NCI-H2196 (cell line): ENCODE measurements at regions not wholly inside any gene's neighbourhood (a gene's known extent, or its start where the extent isn't known, plus 50 kb on each side); places are given as distances from the start of the nearest gene placed in this dataset.

Experiments used
- DNase-seq: peaks from one replicate; lab custom pipeline; 2025; ENCODE audit not compliant: unreplicated experiment; lab: John Stamatoyannopoulos, UW

DNA sequence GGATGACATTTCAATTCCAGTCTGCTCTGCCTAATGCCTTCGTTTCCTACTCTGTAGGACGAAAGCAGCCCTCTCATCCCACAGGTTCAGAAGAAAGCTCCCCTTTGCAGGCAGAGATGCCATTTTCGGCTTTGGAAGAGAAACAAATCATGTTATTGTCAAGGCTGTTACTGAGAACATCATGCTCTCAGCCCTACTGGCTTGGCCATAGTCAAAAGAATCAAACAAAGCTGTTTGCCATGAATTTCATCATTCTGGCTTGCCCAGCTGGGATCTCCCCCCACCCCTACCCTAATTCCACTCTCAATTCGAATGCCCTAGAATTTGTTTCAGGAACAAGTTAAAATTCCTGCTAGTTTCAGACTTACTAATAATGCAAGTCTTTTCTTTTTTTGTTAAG lies 162.3 kb upstream of the SERP2 start:
- DNase-seq, result no peak

DNA sequence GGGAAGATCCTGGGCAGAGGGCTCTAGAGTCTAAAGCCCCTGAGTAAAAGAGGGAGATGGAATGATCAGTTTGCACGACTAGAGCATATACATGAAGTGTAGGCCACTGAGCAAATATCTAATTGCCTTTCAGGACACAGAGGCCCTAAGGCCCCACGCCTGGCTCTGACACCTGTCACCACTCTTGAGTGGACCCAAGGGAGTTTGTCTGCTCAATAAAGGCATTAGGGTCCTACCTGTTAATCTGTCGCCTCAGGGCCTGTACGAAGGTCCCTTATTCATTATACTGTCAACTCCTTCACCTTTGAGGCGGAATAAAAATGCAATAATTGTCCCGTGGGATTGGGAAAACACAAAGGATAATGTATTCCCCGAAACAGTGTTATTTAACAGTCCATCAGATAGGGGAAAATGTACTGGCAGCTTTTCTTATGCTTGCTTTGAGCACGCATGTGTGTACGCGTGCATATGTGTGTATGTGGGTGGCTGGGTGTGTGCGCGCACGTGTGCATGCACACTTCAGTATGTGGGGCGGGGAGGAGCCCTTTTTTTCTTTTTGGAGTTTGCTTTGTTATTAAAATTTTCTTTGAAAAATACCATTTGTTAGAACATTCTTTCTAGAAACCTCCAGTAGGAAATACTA lies 161.8 kb upstream of the SERP2 start:
- no peak for DNase-seq

DNA sequence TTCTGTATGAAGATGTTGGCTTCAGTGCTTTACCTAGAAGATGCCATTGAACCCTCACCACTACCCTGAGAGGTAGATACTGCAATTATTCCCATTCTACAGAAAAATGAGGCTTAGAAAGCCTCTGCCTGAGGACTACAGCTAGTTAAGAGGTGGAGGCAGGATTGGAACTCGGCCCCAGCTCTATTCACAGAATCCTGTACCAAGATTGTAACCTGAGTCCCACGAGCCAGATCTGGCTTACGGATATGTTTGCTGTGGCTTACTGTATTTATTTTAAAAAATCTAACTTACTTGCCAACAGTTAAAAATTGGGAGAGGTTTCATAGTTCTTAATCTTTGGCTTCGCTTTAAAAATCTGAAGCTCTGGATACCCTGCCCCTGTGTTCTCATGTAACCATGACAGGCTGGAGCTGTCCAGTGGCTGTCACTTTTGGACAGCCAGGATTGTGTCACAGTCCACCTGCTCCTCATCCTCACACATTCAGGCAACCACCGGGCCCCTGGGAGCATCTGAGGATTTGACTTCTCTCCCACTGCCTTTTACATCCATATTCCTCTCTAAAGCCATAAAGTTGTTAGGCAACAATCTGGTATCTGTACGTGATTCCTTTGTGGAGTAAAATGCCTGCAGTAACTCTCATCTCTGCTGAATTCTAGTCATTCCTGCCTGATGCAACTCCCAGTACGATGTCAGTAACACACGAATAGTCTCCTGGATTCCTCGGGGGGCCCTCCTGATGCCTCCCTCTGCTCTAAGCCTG lies 160.8 kb upstream of the SERP2 start:
- no peak for DNase-seq

DNA sequence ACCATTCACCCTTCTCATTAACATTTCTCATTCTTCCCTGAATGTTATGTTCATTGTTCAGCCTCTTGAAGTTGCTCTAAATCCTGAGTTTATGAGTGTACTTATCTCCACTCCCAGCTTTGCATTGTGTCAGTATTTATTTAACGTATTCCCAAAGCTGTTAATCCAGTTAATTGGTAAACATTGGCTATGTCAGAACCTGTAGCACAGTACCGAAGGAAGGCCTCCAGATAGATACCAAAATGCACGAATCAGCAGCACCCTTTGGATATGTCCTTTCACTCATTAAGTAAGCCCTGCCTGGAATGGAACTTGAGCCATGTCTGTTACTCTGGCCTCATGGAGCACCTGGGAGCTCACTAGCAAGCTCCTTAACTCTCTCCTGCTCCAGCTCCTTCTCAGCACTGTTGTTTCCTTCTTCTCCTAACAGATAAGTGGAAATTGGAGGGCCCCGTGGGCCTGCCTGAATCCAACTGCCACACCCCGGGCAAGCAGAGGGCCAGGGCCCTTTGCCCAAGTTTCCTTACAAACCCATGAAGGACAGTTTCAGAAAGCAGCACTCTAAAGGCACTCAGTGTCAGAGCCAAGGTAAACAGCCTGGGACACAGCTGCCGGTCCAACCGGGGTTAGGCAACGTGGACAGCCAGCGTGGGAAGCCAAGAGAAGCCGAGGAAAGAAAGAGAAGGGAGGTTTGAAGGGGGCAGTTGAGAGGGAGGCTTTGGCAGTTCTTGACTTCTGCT lies 155.0 kb upstream of the SERP2 start:
- DNase-seq, result peak; percentile 52

DNA sequence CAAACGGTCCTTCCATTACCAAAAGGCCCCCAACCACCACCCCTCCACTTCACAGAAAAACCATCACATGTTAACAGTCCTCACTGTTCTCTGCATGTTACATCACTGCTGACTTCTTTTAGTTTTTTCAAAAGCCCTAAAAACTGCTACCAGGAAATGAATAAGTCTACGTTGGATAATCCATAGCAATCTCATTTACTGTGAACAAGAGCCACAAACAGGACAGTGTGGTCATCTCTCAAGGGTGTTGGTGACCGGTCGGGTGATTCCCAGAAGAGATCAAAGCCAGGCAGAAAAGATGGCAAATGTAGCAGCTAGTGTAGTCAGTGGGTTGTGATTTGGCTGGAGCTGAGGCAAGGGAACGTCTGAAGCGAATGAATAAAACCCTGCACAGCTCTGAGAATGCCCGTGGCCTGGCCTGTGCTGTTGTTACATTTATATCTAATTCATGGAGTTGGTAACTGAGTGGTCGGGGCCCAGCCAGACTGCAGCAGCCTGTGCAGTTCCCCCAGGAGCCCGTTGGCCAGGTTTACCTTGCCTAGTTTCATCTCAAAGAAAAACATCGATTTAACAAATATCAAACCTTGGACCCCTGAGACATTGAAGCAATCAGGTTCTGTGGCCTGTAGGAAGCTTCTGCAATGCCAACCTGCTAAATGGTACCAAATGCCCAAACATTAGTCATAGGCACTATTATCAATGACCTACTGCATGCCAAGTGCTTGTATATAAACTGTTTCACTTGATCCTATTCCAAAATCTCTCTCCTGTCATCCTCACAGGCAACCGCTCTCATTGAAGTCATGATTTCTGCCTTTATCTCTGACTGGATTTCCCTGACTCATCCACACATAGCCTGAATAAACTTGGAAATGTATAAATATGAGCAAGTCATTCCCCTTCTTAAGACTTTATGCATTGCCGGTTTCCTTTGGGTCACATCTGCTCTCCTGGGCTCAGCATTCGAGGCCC lies 153.8 kb upstream of the SERP2 start:
- no peak for DNase-seq

DNA sequence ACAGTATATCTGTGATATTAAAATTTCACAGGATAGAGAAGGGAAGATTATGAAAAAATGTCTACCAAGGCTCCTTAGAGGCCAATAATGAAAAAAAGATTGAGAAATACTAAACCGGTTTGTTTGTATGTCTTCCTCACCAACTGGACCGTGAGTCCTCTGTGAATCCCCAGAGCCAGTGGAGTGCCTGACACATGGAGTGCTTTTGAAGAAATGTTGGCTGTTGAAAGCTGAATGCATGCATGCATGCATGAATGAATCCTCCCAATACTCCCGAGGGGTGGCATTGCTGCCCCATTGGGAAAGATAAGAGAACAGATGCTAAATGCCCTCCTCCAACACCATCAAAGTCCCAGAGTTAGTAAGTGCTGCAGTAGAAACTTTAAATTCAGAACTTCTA lies 152.7 kb upstream of the SERP2 start:
- DNase-seq, result no peak

DNA sequence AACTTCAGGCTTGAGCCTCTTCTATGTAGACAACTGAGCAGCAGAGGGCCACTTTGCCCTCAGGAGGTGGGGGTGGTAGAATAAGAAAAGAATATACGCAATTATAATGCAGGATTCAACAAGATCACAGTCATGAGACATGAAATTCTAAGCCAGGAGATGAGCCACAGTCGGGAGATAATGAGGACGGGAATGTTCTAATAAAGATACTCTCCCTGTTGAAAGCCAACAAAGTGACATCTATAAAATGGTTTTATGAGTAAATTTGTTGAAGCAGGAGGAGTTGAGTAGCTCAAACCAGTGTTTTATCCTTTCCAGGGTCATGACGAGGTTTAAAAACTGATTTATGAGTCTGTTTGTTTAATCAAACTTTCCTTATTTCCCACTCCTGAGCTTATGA lies 152.0 kb upstream of the SERP2 start:
- DNase-seq, result no peak

DNA sequence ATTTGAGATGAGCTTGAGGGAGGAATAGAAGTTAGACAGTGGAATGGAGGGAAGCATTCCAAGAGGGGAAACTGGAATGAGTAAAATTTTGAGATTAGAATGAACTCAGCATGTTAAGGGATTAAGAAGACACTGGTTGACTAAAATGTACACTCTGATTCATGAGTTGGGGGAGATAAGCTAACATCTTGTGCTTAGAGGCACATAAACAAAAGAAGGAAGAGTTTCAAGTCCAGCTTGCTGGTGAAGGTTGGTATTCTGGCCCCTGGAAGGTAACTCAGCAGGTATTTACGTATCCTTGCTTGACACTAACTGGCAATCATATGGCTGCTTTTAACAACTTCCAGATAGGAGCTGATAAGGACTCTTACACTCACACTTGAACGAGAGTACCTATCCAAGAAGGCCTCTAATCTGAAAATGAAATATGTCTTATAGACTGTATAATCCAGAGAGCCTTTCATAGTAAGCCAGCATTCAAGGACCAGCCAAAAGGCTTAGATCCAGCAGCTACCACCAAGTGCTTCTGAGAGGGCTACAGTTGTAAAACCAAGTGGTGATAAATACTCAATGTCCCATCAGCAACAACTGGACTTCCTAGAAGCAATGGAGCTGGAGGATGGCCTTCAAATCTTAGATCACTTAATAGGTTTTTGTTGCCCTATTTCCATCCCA lies 149.7 kb upstream of the SERP2 start:
- no peak for DNase-seq

DNA sequence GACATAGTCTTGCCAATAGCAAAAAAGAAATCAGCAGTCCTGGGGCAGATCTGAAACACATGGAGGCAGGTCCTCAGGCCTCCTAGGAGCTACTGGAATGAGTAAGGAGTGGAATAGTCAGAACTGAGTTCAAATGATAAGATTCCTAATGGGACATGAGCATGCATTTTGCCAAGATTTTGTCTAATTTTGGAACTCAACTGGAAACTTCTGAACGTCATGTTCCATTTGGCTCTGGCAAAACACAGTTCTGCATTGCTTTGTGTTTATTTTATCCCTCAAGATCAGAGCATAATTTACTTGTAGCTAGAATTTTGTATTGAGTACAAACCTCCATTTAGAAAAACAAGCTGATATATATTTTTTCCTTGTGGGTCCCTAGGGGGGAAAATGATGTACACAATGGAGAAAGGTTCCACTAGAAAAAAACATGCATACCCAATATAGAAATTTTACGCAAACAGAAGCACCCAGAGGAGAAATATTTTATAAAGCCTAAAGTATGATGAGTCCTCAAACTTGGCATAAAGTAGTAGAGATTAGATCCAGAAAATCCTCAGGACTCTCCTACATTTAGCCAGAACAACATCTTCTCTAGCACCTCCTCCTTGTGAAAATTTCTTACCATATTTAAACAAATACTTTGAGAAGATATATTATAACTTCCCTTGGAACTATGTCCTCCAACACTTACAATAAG lies 149.0 kb upstream of the SERP2 start:
- DNase-seq, result no peak

DNA sequence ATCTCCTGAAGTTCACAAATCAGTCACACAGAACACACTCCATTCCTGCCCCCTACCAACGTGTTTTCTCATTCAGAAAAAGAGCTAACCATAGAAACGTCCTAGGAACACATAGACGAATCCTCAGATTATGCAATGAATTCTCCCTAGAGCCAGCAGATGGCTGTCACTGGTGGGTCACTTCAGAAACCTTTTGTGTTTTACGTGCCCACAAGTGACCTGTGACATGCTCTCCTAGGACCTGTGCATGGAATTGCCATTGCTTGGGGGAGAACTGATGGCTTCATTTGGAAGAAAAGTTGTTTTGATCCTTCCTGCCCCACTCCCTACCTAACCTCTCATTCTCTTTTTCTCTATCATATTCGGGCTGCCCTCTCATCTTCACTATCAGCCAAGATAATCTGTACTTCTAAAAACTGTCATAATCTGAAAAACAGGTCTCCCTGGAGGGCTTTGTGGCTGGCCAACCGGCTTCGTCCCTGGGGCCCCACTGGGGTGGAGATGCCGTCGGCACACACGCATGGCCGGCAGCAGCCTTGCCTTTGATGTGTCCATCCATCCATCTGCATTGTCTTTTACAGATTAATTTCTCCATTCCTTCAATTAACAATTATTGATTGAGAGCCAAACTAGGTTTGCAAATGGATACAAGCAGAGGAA lies 144.1 kb upstream of the SERP2 start:
- no peak for DNase-seq

DNA sequence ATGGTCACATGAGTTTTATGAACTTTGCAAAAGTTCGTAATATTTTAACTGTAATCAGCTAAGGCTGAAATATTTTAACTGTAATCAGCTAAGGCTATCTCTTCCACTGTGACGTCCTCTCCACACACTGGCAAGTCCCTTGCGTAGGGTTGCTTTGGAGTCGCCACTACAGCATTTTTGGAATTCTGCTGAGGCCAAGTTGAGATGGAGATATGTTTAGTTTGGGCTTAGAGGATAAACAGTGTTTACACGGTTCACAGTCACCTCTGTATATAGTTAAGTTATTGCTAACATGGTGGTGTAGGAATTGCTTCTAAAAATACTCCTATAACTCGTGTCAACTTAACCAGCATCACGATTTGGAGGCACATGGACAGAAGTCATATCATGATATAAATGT lies 143.6 kb upstream of the SERP2 start:
- DNase-seq, result no peak

DNA sequence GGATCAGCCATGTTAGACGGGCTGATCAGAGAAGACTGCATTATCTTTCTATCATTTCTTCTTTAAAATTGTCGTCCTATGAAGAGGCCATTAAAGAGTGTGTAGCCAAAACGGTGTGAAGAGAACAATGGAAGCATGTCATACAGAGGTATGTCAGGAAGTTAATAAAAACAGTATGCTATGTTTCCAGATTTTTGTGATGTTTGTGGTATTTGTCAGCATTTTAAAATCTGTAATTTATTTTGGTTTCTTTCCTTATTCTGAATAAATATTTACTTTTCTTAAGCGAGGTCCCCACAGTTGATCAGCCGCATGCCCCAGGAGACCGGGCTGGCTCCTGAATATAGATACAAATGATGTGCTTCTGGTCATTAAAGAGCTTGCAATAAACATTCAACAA lies 142.9 kb upstream of the SERP2 start:
- no peak for DNase-seq

DNA sequence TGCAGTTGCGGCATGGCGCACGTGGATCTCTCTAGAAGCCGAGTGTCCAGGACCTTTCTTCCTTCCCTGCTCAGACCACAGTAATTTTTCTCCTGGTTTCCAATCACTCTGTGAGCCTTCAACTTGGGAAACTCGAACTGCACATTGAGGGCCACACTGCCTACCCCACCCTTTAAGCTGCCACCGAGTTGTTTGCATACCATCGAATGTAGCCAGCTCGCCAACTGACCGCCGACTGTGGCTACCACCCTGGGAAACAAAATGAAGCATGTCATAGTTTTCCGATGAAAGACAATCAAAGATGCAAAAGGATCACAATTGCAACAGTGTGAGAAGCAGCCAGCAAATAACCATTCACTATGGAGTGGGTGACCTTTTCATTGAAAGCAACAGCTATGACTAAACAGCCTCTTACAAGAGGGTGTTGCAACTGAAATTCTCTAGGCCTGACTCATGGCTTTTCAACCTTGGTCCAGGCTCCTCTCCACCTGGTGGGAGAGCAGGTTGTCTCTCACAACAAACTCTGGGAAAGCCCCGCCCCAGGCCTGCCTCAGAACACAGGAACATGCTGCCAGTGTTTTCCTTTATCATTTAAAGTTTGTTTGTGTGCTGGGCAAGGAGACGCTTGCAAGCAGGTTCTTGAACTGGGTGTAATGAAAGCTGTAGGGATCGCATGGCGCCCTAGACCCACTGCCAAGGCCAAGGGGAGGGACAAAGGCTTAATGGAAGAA lies 141.7 kb upstream of the SERP2 start:
- peak; percentile 35 for DNase-seq

DNA sequence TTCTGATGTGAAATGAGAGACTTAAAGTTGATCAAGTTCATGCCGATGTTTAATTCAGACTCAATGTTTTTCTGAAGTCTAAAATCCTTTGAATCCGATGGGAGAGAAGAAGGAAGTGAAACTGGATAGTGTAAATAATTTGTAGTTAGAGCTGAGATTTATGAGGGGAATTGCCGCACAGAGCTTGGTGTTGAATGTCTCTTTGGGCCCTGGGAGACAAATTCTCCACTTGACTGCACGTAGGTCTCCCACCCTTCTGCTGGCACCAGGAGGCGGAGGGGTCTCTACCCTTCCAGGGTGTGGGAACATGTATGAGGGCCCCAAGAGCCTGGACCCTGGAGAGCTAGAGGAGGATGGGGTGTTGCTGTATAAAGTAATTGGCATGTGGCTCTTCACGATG lies 140.8 kb upstream of the SERP2 start:
- DNase-seq, result no peak

DNA sequence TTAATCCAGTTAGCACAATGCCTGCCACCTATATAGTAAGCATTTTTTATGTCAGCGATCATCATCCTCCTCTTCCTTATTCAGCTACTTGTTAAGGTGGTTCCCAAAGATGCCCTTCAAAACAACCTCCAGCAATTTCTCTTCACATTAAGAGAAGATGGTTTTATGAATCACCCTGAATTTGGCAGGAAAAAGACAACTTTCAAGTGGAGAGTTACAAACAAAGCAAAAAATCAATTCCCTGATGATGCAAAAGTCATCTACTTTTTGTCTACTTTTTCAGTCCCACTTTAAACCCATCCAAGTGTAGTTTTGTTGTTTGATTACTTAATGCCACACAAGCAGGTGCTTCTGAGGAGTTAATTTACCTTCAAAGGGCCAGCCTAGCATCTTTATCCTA lies 139.1 kb upstream of the SERP2 start:
- DNase-seq, result no peak

DNA sequence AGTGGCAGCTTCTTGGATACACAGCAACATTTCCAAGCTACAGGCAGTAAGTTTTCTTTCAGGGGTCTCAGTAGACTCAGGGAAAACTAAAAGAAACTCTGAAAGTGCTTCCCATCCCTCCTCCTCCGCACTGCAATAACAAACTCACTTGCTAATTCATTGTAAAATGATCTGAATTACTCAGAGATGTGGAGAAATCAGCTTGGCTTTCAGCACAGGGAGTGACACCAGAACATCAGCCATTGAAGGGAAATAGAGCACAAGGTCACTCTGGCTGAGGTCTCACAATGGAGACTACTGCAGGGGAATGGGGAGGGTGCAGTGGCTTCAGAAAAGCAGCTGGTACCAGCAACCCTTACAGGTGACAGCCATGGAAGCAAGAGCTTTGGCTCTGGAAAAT lies 137.3 kb upstream of the SERP2 start:
- no peak for DNase-seq

DNA sequence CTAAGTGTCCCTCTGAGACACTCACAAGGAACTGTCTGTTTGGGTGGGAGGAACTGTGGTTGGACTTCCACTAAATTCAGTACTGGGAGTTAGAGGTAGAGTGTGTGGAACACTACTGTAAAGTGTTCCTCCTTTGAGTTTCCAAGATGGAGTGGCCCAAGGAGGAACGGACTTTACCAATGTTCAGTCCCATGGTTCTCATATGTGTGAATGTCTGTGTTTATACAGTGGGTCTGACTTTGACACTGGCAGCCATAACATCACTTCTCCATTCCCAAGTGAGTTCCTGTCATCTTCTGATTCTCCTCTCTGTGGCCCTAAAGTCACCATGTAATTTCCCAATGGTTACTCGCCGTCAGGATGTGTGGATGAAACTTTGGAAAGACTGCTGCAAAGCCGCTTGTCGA lies 136.8 kb upstream of the SERP2 start:
- DNase-seq, result no peak

DNA sequence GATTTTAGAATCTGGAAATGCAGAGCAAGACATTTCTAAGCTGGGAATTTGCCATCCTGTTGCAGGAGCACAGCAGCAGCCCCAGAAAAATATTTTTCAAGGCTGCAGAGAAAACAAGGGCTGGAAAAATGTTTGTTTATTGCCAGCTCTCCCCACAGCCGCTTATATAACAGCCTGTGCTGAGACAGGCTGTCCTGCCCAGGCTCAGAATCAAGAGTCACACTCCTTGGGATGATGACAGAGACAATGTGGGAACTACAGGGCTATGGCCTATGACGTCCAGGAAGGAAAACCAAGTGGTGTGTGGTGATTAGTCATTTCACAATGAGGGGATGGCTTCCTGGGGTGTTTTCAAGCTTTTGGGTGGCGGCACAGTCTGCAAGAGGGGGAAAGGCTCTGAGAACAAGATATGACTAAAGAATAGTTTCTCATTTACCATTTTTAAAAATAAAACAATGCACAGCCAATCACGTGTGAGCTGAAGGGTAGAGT lies 136.3 kb upstream of the SERP2 start:
- no peak for DNase-seq
